HepG2 (cell line): ENCODE measurements at regions not wholly inside any gene's neighbourhood (a gene's known extent, or its start where the extent isn't known, plus 50 kb on each side); places are given as distances from the start of the nearest gene placed in this dataset.

Experiments
- ATAC-seq: fragments of 200-7000 bp; cut with Tn5 transposase; 3 replicates; pipeline ENCODE4 v1.9.1; 2020; ENCODE audit warnings: mild to moderate bottlenecking, moderate library complexity
- BruUV-seq: library from RNA; stranded (reverse); fragments of 400-500 nt; replicated peaks from 2 replicates; lab custom pipeline; 2021; lab: Mats Ljungman, UMichigan
- CTCF ChIA-PET: fragments of 300-600 bp; formaldehyde crosslinking; extraction: SDS; loops from one replicate; lab custom pipeline; 2021; ENCODE audit warnings: low total read pairs, inconsistent platforms, low intra/inter-chr PET ratio; lab: Yijun Ruan, JAX
- POLR2A ChIA-PET: fragments of 350-600 bp; sonication (Branson Sonifier 250); formaldehyde crosslinking; loops from one replicate; lab custom pipeline; 2020; ENCODE audit warnings: antibody characterized with exemption, inconsistent platforms; lab: Yijun Ruan, JAX
- DNase-seq: peaks from one replicate; pipeline ENCODE4 v3.0.0-alpha.2; 2015; ENCODE audit warnings: low spot score
- FAIRE-seq: peaks from 3 replicates; lab custom pipeline; 2011; peaks lifted over from hg19 to GRCh38; lab: Jason Lieb, UNC
- H2AFZ ChIP-seq: one replicate; pipeline ENCODE4 v1.6.1; 2011; ENCODE audit warnings: low read length, inconsistent platforms
- H3K27ac ChIP-seq: fragments of 300-600 bp; 3 replicates; pipeline ENCODE4 v1.8.0; 2011; ENCODE audit warnings: mixed run types, mild to moderate bottlenecking, mixed read lengths, low read length, inconsistent platforms; ENCODE audit not compliant: insufficient read depth; ENCODE audit errors: extremely low read length
- H3K27me3 ChIP-seq, 2 experiments: fragments of 200-600 bp in 1 of 2; 2 replicates in 1 of 2; 3 replicates in 1 of 2; pipeline versions ENCODE4 v1.6.0 to v1.8.0; 2011; ENCODE audit warnings: low read length in 2 of 2, mild to moderate bottlenecking in 2 of 2, moderate library complexity in 2 of 2, inconsistent platforms in 1 of 2; ENCODE audit not compliant: insufficient read depth in 2 of 2, control insufficient read depth in 1 of 2
- H3K36me3 ChIP-seq, 2 experiments: fragments of 200-600 bp in 1 of 2; replicated peaks in 1 of 2; 2 replicates in 1 of 2; 3 replicates in 1 of 2; pipeline versions ENCODE4 v1.5.1 to v1.8.0; 2011; ENCODE audit warnings: low read length in 2 of 2, inconsistent platforms in 1 of 2; ENCODE audit not compliant: insufficient read depth in 2 of 2, control insufficient read depth in 1 of 2
- H3K4me1 ChIP-seq: 2 replicates; pipeline ENCODE4 v1.5.1; 2012; ENCODE audit warnings: low read length, inconsistent platforms; ENCODE audit not compliant: insufficient read depth
- H3K4me2 ChIP-seq: 2 replicates; pipeline ENCODE4 v1.6.0; 2011; ENCODE audit warnings: low read depth, low read length, inconsistent platforms
- H3K4me3 ChIP-seq, 3 experiments: fragments of 200-600 bp in 1 of 3; sonication (generic), shearing (Covaris generic) in 1 of 3; replicated peaks in 1 of 3; 2 replicates each; pipeline ENCODE4 v1.5.1; 2011 to 2016; ENCODE audit warnings: low read length in 3 of 3, inconsistent platforms in 2 of 3, low read depth in 2 of 3, mild to moderate bottlenecking in 2 of 3, control low read depth in 1 of 3, mixed read lengths in 1 of 3; ENCODE audit not compliant: insufficient read depth in 1 of 3
- H3K79me2 ChIP-seq: one replicate; pipeline ENCODE4 v1.6.1; 2011; ENCODE audit warnings: low read length, inconsistent platforms; ENCODE audit not compliant: insufficient read depth
- H3K9ac ChIP-seq: 2 replicates; pipeline ENCODE4 v1.6.0; 2011; ENCODE audit warnings: mild to moderate bottlenecking, low read depth, low read length, inconsistent platforms; ENCODE audit not compliant: insufficient read depth
- H3K9me3 ChIP-seq: 2 replicates; pipeline ENCODE4 v1.5.1; 2012; ENCODE audit warnings: mild to moderate bottlenecking, low read length
- H4K20me1 ChIP-seq: 2 replicates; pipeline ENCODE4 v1.6.0; 2011; ENCODE audit warnings: inconsistent platforms, mild to moderate bottlenecking, low read length, moderate library complexity; ENCODE audit not compliant: insufficient read depth
- CERS6 ChIP-seq: sonication (generic); formaldehyde crosslinking; IDR thresholded peaks from 2 replicates; pipeline ENCODE4 v1.5.0; 2020; ENCODE audit warnings: missing genetic modification reagents
- DMTF1 ChIP-seq: sonication (generic); formaldehyde crosslinking; IDR thresholded peaks from 2 replicates; pipeline ENCODE4 v1.4.0; 2020; ENCODE audit warnings: mild to moderate bottlenecking, missing genetic modification reagents
- HES4 ChIP-seq: sonication (generic); formaldehyde crosslinking; IDR thresholded peaks from 2 replicates; pipeline ENCODE4 v1.9.0; 2021; ENCODE audit warnings: mild to moderate bottlenecking, missing genetic modification reagents, borderline replicate concordance
- ZNF800 ChIP-seq: sonication (generic); formaldehyde crosslinking; IDR thresholded peaks from 2 replicates; pipeline ENCODE4 v1.4.0; 2020; ENCODE audit warnings: missing genetic modification reagents
- WGBS: methylation state at CpG from one replicate; pipeline ENCODE4 v1.1.6; 2017; ENCODE audit warnings: low lambda C conversion rate; 5-methylcytosine and 5-hydroxymethylcytosine counted together
- in situ Hi-C: cut with HindIII; loops from 2 replicates; pipeline ENCODE4 v1.10.0; 2017; ENCODE audit warnings: low pct_unique_long_range_greater_than_20kb; ENCODE audit not compliant: extremely low pct_ligation_motif_present
- intact Hi-C: fragments of 100-400 bp; cut with micrococcal nuclease; formaldehyde crosslinking; loops from one replicate; pipeline ENCODE4 v1.10.0; 2022; ENCODE audit not compliant: unreplicated experiment
- TF ChIP-seq, protein P1 (sequence below): sonication (generic); formaldehyde crosslinking; IDR thresholded peaks from 2 replicates; pipeline ENCODE4 v1.4.0; 2020; ENCODE audit warnings: missing genetic modification reagents
- TF ChIP-seq, protein P2 (sequence below): sonication (generic); formaldehyde crosslinking; IDR thresholded peaks from 2 replicates; pipeline ENCODE4 v1.4.0; 2020; ENCODE audit warnings: missing genetic modification reagents
- TF ChIP-seq, protein P3 (sequence below): sonication (generic); formaldehyde crosslinking; IDR thresholded peaks from 2 replicates; pipeline ENCODE4 v1.8.1; 2023; ENCODE audit warnings: missing genetic modification reagents, inconsistent platforms, borderline replicate concordance

GRCh38 chr2:100630473-100630977, 67.7 kb downstream of the PDCL3 start:
- CTCF ChIA-PET = no interaction called here
- Histone ChIP-seq H3K4me2 (no peak overlapping the region), H3K9ac (no peak overlapping the region), H2AFZ (no peak overlapping the region), H3K9me3 (no peaks in the 10 kb centered on the region), H3K4me3 (no peak overlapping the region), H3K36me3 (no peaks in the 10 kb centered on the region), H3K4me1 (peaks cover 6% of the 10 kb centered on the region), H3K27me3 (peaks cover 3 to 57% of the 10 kb centered on the region in 2 experiments; a peak in 4 of 5 replicates), H3K27ac (no peak overlapping the region), H3K79me2 (no peaks in the 10 kb centered on the region), H4K20me1 (no peaks in the 10 kb centered on the region)
- in situ Hi-C loops = no loop called here
- ATAC-seq (no peak), FAIRE-seq (no peak), DNase-seq (no peak)
- WGBS = 50% methylated on average over 8 of the region's 8 CpGs
- no TSS peak for BruUV-seq
- intact Hi-C loops = no loop called here
- POLR2A ChIA-PET = no interaction called here
- no peak for TF ChIP-seq CERS6
- TF ChIP-seq, protein P1, sequence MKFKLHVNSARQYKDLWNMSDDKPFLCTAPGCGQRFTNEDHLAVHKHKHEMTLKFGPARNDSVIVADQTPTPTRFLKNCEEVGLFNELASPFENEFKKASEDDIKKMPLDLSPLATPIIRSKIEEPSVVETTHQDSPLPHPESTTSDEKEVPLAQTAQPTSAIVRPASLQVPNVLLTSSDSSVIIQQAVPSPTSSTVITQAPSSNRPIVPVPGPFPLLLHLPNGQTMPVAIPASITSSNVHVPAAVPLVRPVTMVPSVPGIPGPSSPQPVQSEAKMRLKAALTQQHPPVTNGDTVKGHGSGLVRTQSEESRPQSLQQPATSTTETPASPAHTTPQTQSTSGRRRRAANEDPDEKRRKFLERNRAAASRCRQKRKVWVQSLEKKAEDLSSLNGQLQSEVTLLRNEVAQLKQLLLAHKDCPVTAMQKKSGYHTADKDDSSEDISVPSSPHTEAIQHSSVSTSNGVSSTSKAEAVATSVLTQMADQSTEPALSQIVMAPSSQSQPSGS (CRISPR knock-in tag) = no peak
- TF ChIP-seq, protein P2, sequence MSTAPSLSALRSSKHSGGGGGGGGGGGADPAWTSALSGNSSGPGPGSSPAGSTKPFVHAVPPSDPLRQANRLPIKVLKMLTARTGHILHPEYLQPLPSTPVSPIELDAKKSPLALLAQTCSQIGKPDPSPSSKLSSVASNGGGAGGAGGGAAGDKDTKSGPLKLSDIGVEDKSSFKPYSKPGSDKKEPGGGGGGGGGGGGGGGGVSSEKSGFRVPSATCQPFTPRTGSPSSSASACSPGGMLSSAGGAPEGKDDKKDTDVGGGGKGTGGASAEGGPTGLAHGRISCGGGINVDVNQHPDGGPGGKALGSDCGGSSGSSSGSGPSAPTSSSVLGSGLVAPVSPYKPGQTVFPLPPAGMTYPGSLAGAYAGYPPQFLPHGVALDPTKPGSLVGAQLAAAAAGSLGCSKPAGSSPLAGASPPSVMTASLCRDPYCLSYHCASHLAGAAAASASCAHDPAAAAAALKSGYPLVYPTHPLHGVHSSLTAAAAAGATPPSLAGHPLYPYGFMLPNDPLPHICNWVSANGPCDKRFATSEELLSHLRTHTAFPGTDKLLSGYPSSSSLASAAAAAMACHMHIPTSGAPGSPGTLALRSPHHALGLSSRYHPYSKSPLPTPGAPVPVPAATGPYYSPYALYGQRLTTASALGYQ (CRISPR knock-in tag) = no peak

DNA sequence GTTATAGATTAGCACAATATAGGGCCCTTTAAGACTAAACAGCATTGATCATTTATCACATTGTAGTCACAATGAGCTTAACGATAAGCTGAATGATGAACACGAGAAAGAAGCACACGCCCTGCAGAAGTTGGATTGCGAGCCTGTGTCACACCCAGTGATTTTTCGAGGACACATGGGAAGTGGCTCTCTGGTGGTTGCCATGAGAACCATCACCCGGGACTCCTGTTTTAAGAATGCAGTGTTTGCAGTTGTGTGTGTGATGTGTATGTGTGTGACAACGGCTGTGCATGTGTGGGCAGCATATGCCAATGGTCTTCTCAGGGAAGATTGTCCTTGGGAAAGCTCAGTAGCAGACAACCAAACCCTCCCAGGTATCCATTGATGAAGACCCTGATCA, 69.2 kb downstream of the PDCL3 start:
- H3K27me3 ChIP-seq = peaks cover 3 to 43% of the 10 kb centered on the region in 2 experiments; a peak in 4 of 5 replicates
- 11% methylated on average over 7 of the region's 7 CpGs for WGBS
- ATAC-seq = no peak
- ChIA-PET POLR2A (no interaction called here), CTCF (no interaction called here)
- H3K9me3 ChIP-seq = no peaks in the 10 kb centered on the region
- H3K4me3 ChIP-seq = no peak overlapping the region
- peaks cover 6% of the 10 kb centered on the region for H3K4me1 ChIP-seq
- no peaks in the 10 kb centered on the region for H4K20me1 ChIP-seq
- H3K4me2 ChIP-seq = no peak overlapping the region
- H3K27ac ChIP-seq = no peak overlapping the region
- no peak overlapping the region for H2AFZ ChIP-seq
- DNase-seq = no peak
- H3K36me3 ChIP-seq = no peaks in the 10 kb centered on the region
- in situ Hi-C loops (no loop called here), intact Hi-C loops (no loop called here)
- H3K79me2 ChIP-seq = no peaks in the 10 kb centered on the region
- no TSS peak for BruUV-seq
- FAIRE-seq = no peak
- no peak overlapping the region for H3K9ac ChIP-seq
- TF ChIP-seq, protein P3, sequence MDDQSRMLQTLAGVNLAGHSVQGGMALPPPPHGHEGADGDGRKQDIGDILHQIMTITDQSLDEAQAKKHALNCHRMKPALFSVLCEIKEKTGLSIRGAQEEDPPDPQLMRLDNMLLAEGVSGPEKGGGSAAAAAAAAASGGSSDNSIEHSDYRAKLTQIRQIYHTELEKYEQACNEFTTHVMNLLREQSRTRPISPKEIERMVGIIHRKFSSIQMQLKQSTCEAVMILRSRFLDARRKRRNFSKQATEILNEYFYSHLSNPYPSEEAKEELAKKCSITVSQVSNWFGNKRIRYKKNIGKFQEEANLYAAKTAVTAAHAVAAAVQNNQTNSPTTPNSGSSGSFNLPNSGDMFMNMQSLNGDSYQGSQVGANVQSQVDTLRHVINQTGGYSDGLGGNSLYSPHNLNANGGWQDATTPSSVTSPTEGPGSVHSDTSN (CRISPR knock-in tag) = no peak
- no peak for TF ChIP-seq HES4 (CRISPR knock-in tag)
- TF ChIP-seq DMTF1 (CRISPR knock-in tag) = no peak
- no peak for TF ChIP-seq ZNF800
